Liver (tissue), 8 donors: ENCODE measurements at regions not wholly inside any gene's neighbourhood (a gene's known extent, or its start where the extent isn't known, plus 50 kb on each side); places are given as distances from the start of the nearest gene placed in this dataset.

Experiments
- DNase-seq: peaks from one replicate; pipeline ENCODE4 v3.0.0-alpha.2; 2017; ENCODE audit warnings: low spot score
- H3K27ac ChIP-seq, 2 donors: one replicate each; pipeline ENCODE4 v1.7.0; 2013; ENCODE audit warnings: inconsistent platforms in 2 of 2, low read length in 2 of 2, control low read depth in 1 of 2, low read depth in 1 of 2, mild to moderate bottlenecking in 1 of 2
- H3K27me3 ChIP-seq, 4 donors: one replicate each; pipeline versions ENCODE4 v1.6.1 to v1.7.0; 2013; ENCODE audit warnings: low read length in 3 of 4, inconsistent platforms in 1 of 4, mild to moderate bottlenecking in 1 of 4, moderate library complexity in 1 of 4; ENCODE audit not compliant: control insufficient read depth in 4 of 4, insufficient read depth in 4 of 4
- H3K36me3 ChIP-seq, 4 donors: one replicate each; pipeline versions ENCODE4 v1.6.1 to v1.7.0; 2013; ENCODE audit warnings: low read length in 3 of 4, mild to moderate bottlenecking in 3 of 4, low read depth in 1 of 4, moderate library complexity in 1 of 4; ENCODE audit not compliant: control insufficient read depth in 4 of 4, insufficient read depth in 3 of 4
- H3K4me1 ChIP-seq, 4 donors: one replicate each; pipeline versions ENCODE4 v1.6.1 to v1.7.0; 2013; ENCODE audit warnings: low read length in 3 of 4, mild to moderate bottlenecking in 3 of 4, moderate library complexity in 1 of 4; ENCODE audit not compliant: control insufficient read depth in 4 of 4, insufficient read depth in 4 of 4
- H3K4me3 ChIP-seq, 3 donors: one replicate each; pipeline versions ENCODE4 v1.6.1 to v1.7.0; 2013; ENCODE audit warnings: low read length in 3 of 3, control low read depth in 1 of 3, low read depth in 1 of 3, mild to moderate bottlenecking in 1 of 3
- H3K9ac ChIP-seq, 2 donors: one replicate each; pipeline ENCODE4 v1.7.0; 2013; ENCODE audit warnings: low read length in 2 of 2, mild to moderate bottlenecking in 2 of 2, moderate library complexity in 2 of 2, control low read depth in 1 of 2, low read depth in 1 of 2
- H3K9me3 ChIP-seq, 4 donors: one replicate each; pipeline versions ENCODE4 v1.6.1 to v1.7.0; 2013; ENCODE audit warnings: low read length in 3 of 4; ENCODE audit not compliant: control insufficient read depth in 4 of 4
- ATF3 ChIP-seq: IDR thresholded peaks from 2 replicates; pipeline ENCODE4 v1.6.1; 2016; ENCODE audit warnings: antibody characterized with exemption
- CTCF ChIP-seq: fragments of 150-350 bp; IDR thresholded peaks from 2 replicates; pipeline ENCODE4 v1.5.1; 2017; ENCODE audit warnings: improper control_type of control experiment, low read depth, low read length; ENCODE audit not compliant: missing input control
- EGR1 ChIP-seq, 2 donors: IDR thresholded peaks; 2 replicates each; pipeline ENCODE4 v1.6.1; 2016 to 2018; ENCODE audit warnings: antibody characterized with exemption in 2 of 2, low read depth in 2 of 2
- FOXA1 ChIP-seq: IDR thresholded peaks from 2 replicates; pipeline ENCODE4 v1.6.1; 2016; ENCODE audit warnings: antibody characterized with exemption
- FOXA2 ChIP-seq: IDR thresholded peaks from 2 replicates; pipeline ENCODE4 v1.6.1; 2016; ENCODE audit warnings: antibody characterized with exemption
- GABPA ChIP-seq, 2 donors: IDR thresholded peaks in 1 of 2; conservative IDR thresholded peaks in 1 of 2; 2 replicates each; pipeline ENCODE4 v1.6.1; 2016; ENCODE audit warnings: antibody characterized with exemption in 2 of 2, mild to moderate bottlenecking in 1 of 2, moderate library complexity in 1 of 2
- HNF4G ChIP-seq: IDR thresholded peaks from 2 replicates; pipeline ENCODE4 v1.6.1; 2016; ENCODE audit warnings: antibody characterized with exemption
- MAX ChIP-seq: IDR thresholded peaks from 2 replicates; pipeline ENCODE4 v1.6.1; 2016; ENCODE audit warnings: antibody characterized with exemption
- REST ChIP-seq: IDR thresholded peaks from 2 replicates; pipeline ENCODE4 v1.6.1; 2016; ENCODE audit warnings: antibody characterized with exemption, mild to moderate bottlenecking
- RXRA ChIP-seq, 2 donors: IDR thresholded peaks; 2 replicates each; pipeline ENCODE4 v1.6.1; 2017 to 2018; ENCODE audit warnings: antibody characterized with exemption in 2 of 2, mild to moderate bottlenecking in 1 of 2
- SP1 ChIP-seq: IDR thresholded peaks from 2 replicates; pipeline ENCODE4 v1.6.1; 2018; ENCODE audit warnings: antibody characterized with exemption, mild to moderate bottlenecking
- TAF1 ChIP-seq: conservative IDR thresholded peaks from 2 replicates; pipeline ENCODE4 v1.6.1; 2016; ENCODE audit warnings: antibody characterized with exemption, mild to moderate bottlenecking
- YY1 ChIP-seq: IDR thresholded peaks from 2 replicates; pipeline ENCODE4 v1.6.1; 2016; ENCODE audit warnings: antibody characterized with exemption, mild to moderate bottlenecking
- ZBTB33 ChIP-seq: IDR thresholded peaks from 2 replicates; pipeline ENCODE4 v1.6.1; 2016; ENCODE audit warnings: antibody characterized with exemption
- WGBS: extraction: QIAGEN DNeasy Blood & Tissue Kit; methylation state at CpG from one replicate; pipeline ENCODE4 v1.1.7; 2013; 5-methylcytosine and 5-hydroxymethylcytosine counted together
- donor health status: healthy.
- donor health status: healthy.
- donor health status: healthy.
- donor health status: healthy.
- donor health status: healthy.

GRCh38 chr5:130333089-130333488 lies 428.8 kb downstream of the CHSY3 start:
- Histone ChIP-seq H3K4me3 (no peak overlapping the region), H3K9me3 (no peaks in the 10 kb centered on the region), H3K9ac (no peak overlapping the region), H3K4me1 (no peaks in the 10 kb centered on the region), H3K27ac (no peak overlapping the region), H3K36me3 (no peaks in the 10 kb centered on the region), H3K27me3 (no peaks in the 10 kb centered on the region)
- no peak for DNase-seq
- WGBS = 76% methylated on average over 2 of the region's 2 CpGs
- no peak for TF ChIP-seq ATF3
- no peak for TF ChIP-seq CTCF
- no peak for TF ChIP-seq HNF4G
- no peak for TF ChIP-seq FOXA2
- TF ChIP-seq GABPA (IDR thresholded peaks at IDR 0.05 in 1 of 2, conservative IDR thresholded peaks at IDR 0.05 in 1 of 2) = no peak
- TF ChIP-seq ZBTB33 = no peak
- TF ChIP-seq RXRA (IDR thresholded peaks at IDR 0.05) = no peak
- TF ChIP-seq YY1 = no peak
- TF ChIP-seq FOXA1 = no peak

GRCh38 chr5:130331332-130331731 lies 427.1 kb downstream of the CHSY3 start:
- H3K9me3 ChIP-seq = no peaks in the 10 kb centered on the region
- WGBS = 93% methylated on average over 3 of the region's 3 CpGs
- no peak overlapping the region for H3K4me3 ChIP-seq
- H3K27ac ChIP-seq = no peak overlapping the region
- no peak for TF ChIP-seq RXRA (IDR thresholded peaks at IDR 0.05)
- no peak for DNase-seq
- no peak overlapping the region for H3K9ac ChIP-seq
- H3K27me3 ChIP-seq = no peaks in the 10 kb centered on the region
- H3K36me3 ChIP-seq = no peaks in the 10 kb centered on the region
- H3K4me1 ChIP-seq = no peaks in the 10 kb centered on the region

- H3K9me3 ChIP-seq = no peaks in the 10 kb centered on the region
- no peak overlapping the region for H3K4me3 ChIP-seq
- 78% methylated on average over 7 of the region's 7 CpGs for WGBS
- H3K27ac ChIP-seq = no peak overlapping the region
- H3K9ac ChIP-seq = no peak overlapping the region
- no peaks in the 10 kb centered on the region for H3K27me3 ChIP-seq
- no peaks in the 10 kb centered on the region for H3K4me1 ChIP-seq
- no peak for DNase-seq
- H3K36me3 ChIP-seq = no peaks in the 10 kb centered on the region
- TF ChIP-seq FOXA1 = no peak
- TF ChIP-seq ATF3 = no peak
- no peak for TF ChIP-seq ZBTB33
- TF ChIP-seq MAX = no peak
- TF ChIP-seq SP1 = no peak
- TF ChIP-seq REST = no peak
- no peak for TF ChIP-seq CTCF
- no peak for TF ChIP-seq EGR1 (IDR thresholded peaks at IDR 0.05; ENCODE audit: low read depth in 2 of 2)
- TF ChIP-seq TAF1 = no peak
These were observed 420.8 kb downstream of the CHSY3 start for GRCh38 chr5:130324953-130325671.
